Calu3 (cell line): ENCODE measurements at regions not wholly inside any gene's neighbourhood (a gene's known extent, or its start where the extent isn't known, plus 50 kb on each side); places are given as distances from the start of the nearest gene placed in this dataset.

ENCODE experiments used
- BruUV-seq: library from RNA; stranded (reverse); fragments of 400-500 nt; replicated peaks from 2 replicates; lab custom pipeline; 2021; lab: Mats Ljungman, UMichigan
- CTCF ChIA-PET: fragments of 300-600 bp; sonication (Branson Sonifier 250); formaldehyde crosslinking; loops from one replicate; lab custom pipeline; 2022; ENCODE audit warnings: antibody characterized with exemption; lab: Charles Lee
- DNase-seq: peaks from one replicate; pipeline ENCODE4 v3.0.0; 2022
- H3K27ac Mint-ChIP-seq: one replicate; pipeline ENCODE4 v1.8.0; 2022; ENCODE audit warnings: mixed read lengths; ENCODE audit not compliant: unreplicated experiment
- H3K27me3 Mint-ChIP-seq: one replicate; pipeline ENCODE4 v1.8.0; 2022; ENCODE audit warnings: mixed read lengths; ENCODE audit not compliant: unreplicated experiment
- H3K36me3 Mint-ChIP-seq: one replicate; pipeline ENCODE4 v1.8.0; 2022; ENCODE audit warnings: mild to moderate bottlenecking, moderate library complexity, mixed read lengths; ENCODE audit not compliant: insufficient read depth, unreplicated experiment
- H3K4me1 Mint-ChIP-seq: one replicate; pipeline ENCODE4 v1.8.0; 2022; ENCODE audit warnings: mild to moderate bottlenecking, low read depth, mixed read lengths; ENCODE audit not compliant: unreplicated experiment
- H3K4me3 Mint-ChIP-seq: one replicate; pipeline ENCODE4 v1.8.0; 2022; ENCODE audit warnings: mild to moderate bottlenecking, low read depth, moderate library complexity, mixed read lengths; ENCODE audit not compliant: unreplicated experiment
- H3K9me3 Mint-ChIP-seq: one replicate; pipeline ENCODE4 v1.8.0; 2022; ENCODE audit warnings: low read depth, mixed read lengths; ENCODE audit not compliant: unreplicated experiment
- intact Hi-C: fragments of 100-400 bp; cut with micrococcal nuclease; formaldehyde crosslinking; loops from one replicate; pipeline ENCODE4 v1.10.0; 2022; ENCODE audit not compliant: unreplicated experiment
- TF ChIP-seq, protein P1 (sequence below): fragments of 200-600 bp; IDR thresholded peaks from one replicate; pipeline ENCODE4 v1.8.0; 2022; ENCODE audit warnings: antibody characterized with exemption; ENCODE audit not compliant: unreplicated experiment

DNA sequence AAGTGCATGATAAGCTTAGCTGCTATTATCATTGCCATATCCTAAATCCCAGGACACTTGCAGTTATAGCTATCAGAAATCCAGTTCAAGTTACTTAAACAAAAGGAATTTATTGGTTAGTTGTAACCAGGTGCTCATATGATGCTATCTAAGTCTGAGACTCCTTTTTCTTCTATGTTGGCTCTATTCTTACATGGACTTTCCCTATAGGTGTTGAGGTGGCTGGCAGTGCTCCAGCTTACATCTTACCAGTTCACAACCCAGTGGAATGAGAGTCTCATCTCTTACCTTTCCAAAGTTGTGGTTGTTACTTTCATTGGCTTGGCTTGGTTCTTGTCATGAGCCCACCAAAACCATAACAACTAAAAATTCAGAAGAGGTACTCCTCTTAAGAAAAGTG, 94.6 kb downstream of the DACT1 start:
- no peak for DNase-seq
- Mint-ChIP-seq H3K9me3 (no peaks in the 10 kb centered on the region), H3K4me3 (no peak overlapping the region), H3K27ac (no peak overlapping the region), H3K36me3 (no peaks in the 10 kb centered on the region), H3K4me1 (peaks cover 14% of the 10 kb centered on the region), H3K27me3 (no peaks in the 10 kb centered on the region)
- CTCF ChIA-PET = interaction anchor here (0.6 to 0.9 kb wide), 3 partner anchors 17 to 732 kb away, joined by 3 to 5 read pairs (median 3); no protein-coding TSS in a partner anchor
- no TSS peak for BruUV-seq
- intact Hi-C loops = no loop called here
- TF ChIP-seq, protein P1, sequence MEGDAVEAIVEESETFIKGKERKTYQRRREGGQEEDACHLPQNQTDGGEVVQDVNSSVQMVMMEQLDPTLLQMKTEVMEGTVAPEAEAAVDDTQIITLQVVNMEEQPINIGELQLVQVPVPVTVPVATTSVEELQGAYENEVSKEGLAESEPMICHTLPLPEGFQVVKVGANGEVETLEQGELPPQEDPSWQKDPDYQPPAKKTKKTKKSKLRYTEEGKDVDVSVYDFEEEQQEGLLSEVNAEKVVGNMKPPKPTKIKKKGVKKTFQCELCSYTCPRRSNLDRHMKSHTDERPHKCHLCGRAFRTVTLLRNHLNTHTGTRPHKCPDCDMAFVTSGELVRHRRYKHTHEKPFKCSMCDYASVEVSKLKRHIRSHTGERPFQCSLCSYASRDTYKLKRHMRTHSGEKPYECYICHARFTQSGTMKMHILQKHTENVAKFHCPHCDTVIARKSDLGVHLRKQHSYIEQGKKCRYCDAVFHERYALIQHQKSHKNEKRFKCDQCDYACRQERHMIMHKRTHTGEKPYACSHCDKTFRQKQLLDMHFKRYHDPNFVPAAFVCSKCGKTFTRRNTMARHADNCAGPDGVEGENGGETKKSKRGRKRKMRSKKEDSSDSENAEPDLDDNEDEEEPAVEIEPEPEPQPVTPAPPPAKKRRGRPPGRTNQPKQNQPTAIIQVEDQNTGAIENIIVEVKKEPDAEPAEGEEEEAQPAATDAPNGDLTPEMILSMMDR = no peak

DNA sequence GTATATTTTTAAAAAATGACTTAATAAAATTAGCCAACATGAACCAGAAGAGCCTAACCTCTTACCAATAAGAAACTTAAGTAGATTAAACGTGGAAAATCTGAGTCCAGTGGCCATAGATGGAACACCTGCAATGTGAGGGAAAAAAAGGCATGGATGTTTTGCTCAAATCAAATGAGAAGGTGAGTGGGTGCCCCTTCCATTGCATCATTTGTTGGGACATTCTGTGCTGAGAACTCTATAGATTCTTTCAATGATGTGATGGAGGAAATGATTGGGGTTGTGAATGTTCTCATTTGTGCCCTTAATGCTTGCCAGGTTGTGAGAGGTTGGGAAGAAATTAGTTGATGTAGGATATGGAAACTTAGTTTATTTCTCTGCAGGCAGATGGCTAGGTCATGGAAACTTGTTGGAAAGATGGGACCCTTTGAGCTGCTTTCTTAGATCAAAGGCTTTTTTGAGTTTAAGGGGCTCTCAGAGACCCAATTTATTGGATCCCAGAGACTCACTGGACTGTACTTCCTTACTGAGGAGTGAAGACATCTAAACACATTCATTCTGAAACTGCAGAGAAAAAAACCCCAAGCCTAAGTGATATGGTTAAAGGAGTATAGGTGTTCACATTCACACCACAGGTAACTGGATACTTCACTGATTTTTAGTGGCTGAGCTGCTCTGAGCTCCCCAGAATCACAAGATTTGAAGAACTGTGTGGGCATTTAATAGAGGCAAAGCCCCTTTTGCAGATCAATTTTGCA, 95.9 kb downstream of the DACT1 start:
- TF ChIP-seq, protein P1 = no peak
- Mint-ChIP-seq H3K9me3 (no peaks in the 10 kb centered on the region), H3K4me3 (no peak overlapping the region), H3K27ac (no peak overlapping the region), H3K36me3 (no peaks in the 10 kb centered on the region), H3K4me1 (peaks cover 14% of the 10 kb centered on the region), H3K27me3 (no peaks in the 10 kb centered on the region)
- no TSS peak for BruUV-seq
- intact Hi-C loops = no loop called here
- CTCF ChIA-PET = interaction anchor here (0.8 kb wide), 1 partner anchor 20 kb away, joined by 3 read pairs; no protein-coding TSS in a partner anchor
- no peak for DNase-seq

DNA sequence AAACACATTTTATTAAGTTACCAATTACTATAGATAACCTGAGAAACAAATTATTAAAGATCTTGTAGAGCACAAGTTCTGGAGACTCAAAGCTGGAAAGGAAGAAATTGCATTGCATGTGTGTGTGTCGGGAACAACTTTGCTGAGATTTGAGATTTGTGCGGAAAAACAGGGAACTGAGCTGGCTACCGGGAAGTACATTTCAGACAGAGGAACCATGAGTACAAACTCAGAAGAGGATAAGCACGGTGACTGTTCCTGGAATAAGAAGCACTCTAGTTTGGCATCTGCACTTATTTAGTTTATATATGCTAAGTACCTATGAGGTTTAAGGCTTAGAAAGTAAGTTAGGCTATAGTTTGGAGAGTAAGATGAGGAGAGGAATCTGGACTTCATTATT, 97.8 kb downstream of the DACT1 start:
- peaks cover 12% of the 10 kb centered on the region for H3K4me1 Mint-ChIP-seq
- H3K27me3 Mint-ChIP-seq = peaks cover 12% of the 10 kb centered on the region
- intact Hi-C loops = no loop called here
- CTCF ChIA-PET = no interaction called here
- no peaks in the 10 kb centered on the region for H3K9me3 Mint-ChIP-seq
- no TSS peak for BruUV-seq
- H3K4me3 Mint-ChIP-seq = no peak overlapping the region
- TF ChIP-seq, protein P1 = no peak
- DNase-seq = no peak
- H3K27ac Mint-ChIP-seq = no peak overlapping the region
- H3K36me3 Mint-ChIP-seq = no peaks in the 10 kb centered on the region

DNA sequence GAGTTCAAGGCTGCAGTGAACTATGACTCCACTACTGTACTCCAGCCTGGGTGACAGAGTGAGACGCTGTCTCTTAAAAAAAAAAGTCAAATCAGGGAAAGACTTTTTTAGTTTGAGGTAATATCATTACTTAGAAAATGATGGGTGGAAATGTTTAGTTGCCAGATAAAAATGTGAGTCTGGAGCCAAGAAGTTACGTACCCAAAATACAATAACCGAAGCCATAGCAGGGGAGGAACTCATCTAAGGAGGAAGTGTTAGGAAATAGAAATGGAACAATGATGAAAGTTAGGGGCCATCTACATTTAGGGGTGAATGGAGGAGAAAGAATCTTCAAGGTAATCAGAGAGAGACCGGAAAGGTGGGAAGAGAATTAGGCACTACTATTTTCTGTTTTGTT, 98.8 kb downstream of the DACT1 start:
- CTCF ChIA-PET = no interaction called here
- TF ChIP-seq, protein P1 = no peak
- intact Hi-C loops = no loop called here
- Mint-ChIP-seq H3K4me3 (no peak overlapping the region), H3K36me3 (no peaks in the 10 kb centered on the region), H3K27ac (no peak overlapping the region), H3K27me3 (peaks cover 21% of the 10 kb centered on the region), H3K9me3 (no peaks in the 10 kb centered on the region), H3K4me1 (peaks cover 2% of the 10 kb centered on the region)
- BruUV-seq = no TSS peak
- DNase-seq = no peak
